Naive B cell (primary cell): ENCODE measurements at regions not wholly inside any gene's neighbourhood (a gene's known extent, or its start where the extent isn't known, plus 50 kb on each side); places are given as distances from the start of the nearest gene placed in this dataset.
"Not testable (repeated sequence)": the region's sequence is repeated elsewhere in the genome, so short reads cannot be mapped to it uniquely, and the experiment has no call there.

Source experiments
- ATAC-seq, 2 donors: fragments of 150-1000 bp; cut with Tn5 transposase; 2 replicates each; pipeline ENCODE4 v1.10.0; 2021; ENCODE audit warnings: low read depth in 2 of 2, mild to moderate bottlenecking in 2 of 2, moderate library complexity in 2 of 2
- DNase-seq: peaks from one replicate; pipeline ENCODE4 v3.0.0; 2022
- H3K27ac Mint-ChIP-seq, 6 donors: one replicate each; pipeline ENCODE4 v1.8.0; 2020 to 2022; ENCODE audit warnings: mild to moderate bottlenecking in 6 of 6, mixed read lengths in 6 of 6, moderate library complexity in 5 of 6, inconsistent platforms in 2 of 6
- H3K27me3 Mint-ChIP-seq, 3 donors: one replicate each; pipeline ENCODE4 v1.8.0; 2021 to 2022; ENCODE audit warnings: mixed read lengths in 3 of 3, mild to moderate bottlenecking in 1 of 3
- H3K36me3 Mint-ChIP-seq, 2 donors: one replicate each; pipeline ENCODE4 v1.8.0; 2020 to 2022; ENCODE audit warnings: mixed read lengths in 2 of 2, inconsistent platforms in 1 of 2, mild to moderate bottlenecking in 1 of 2
- H3K4me1 Mint-ChIP-seq, 3 donors: one replicate each; pipeline ENCODE4 v1.8.0; 2020 to 2022; ENCODE audit warnings: mixed read lengths in 3 of 3, inconsistent platforms in 1 of 3, mild to moderate bottlenecking in 1 of 3, moderate library complexity in 1 of 3
- H3K4me3 Mint-ChIP-seq, 8 donors: one replicate each; pipeline ENCODE4 v1.8.0; 2020 to 2022; ENCODE audit warnings: mild to moderate bottlenecking in 8 of 8, mixed read lengths in 8 of 8, moderate library complexity in 8 of 8, inconsistent platforms in 2 of 8
- H3K9me3 Mint-ChIP-seq, 7 donors: one replicate each; pipeline ENCODE4 v1.8.0; 2020 to 2022; ENCODE audit warnings: mixed read lengths in 7 of 7, mild to moderate bottlenecking in 5 of 7, inconsistent platforms in 2 of 7, moderate library complexity in 1 of 7

DNA sequence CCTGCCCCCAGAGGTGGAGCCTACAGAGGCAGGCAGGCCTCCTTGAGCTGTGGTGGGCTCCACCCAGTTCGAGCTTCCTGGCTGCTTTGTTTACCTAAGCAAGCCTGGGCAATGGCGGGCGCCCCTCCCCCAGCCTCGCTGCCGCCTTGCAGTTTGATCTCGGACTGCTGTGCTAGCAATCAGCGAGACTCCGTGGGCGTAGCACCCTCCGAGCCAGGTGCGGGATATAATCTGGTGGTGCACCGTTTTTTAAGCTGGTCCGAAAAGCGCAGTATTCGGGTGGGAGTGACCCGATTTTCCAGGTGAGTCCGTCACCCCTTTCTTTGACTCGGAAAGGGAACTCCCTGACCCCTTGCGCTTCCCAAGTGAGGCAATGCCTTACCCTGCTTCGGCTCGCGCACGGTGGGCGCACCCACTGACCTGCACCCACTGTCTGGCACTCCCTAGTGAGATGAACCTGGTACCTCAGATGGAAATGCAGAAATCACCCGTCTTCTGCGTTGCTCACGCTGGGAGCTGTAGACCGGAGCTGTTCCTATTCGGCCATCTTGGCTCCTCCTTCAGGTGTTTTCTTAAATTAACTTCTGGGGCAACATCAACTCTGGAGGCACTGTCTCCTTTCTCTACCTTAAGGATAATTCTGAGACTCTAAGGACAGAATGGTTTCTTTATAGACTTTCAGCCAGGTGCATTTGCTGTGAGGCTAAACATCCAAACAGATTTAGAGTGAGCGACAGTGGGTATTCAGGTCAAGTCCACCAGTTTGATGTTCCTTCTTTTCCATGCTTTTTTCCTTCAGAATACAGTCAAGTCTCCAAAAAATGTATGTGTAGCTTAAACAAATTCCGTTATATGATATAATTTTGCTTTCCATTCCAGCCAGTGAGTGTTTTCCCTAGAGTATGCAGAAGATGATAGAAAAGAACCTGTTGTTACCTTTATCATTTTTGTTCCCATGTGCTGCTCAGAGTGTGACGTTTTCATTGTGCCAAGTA is 170.8 kb downstream of the KCNRG start:
- H3K27me3 Mint-ChIP-seq, H3K27ac Mint-ChIP-seq, H3K36me3 Mint-ChIP-seq, DNase-seq, H3K4me1 Mint-ChIP-seq, ATAC-seq, H3K4me3 Mint-ChIP-seq, H3K9me3 Mint-ChIP-seq: not testable (repeated sequence)

DNA sequence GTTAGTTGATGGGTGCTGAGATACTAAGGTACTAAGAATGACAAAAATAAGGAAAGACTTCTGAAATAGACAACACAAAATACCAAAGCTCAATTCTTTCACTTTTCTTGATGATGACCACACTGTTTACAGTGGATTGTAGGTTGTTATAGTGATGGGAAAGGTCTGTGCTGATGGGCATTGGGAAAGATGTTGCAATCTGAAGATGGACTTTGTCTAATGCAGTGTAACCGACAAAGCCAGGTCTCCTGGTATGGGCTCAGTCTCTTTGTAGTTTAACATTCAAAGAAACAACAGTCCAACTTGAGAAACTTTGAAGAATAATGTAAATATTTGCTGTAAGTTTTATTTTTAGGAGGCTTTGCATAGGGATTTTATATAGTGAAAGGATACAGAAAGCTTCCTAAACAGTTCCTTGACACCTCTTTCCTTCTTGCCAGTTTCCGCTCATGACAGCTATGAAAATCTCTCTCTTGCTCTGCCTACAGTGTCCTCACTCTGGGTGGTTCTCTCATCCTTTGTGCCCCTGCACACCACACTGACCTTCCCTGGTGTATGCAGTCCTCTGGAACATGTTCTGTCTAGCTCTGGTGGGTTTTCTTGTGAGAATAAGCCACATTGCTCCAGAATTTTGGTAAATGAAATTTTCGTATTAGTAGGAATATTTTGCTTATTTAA is 172.2 kb downstream of the KCNRG start:
- Mint-ChIP-seq H3K4me3 (no peak overlapping the region), H3K27ac (no peak overlapping the region), H3K36me3 (no peaks in the 10 kb centered on the region), H3K27me3 (no peaks in the 10 kb centered on the region), H3K9me3 (peaks cover 0 to 4% (median 0%) of the 10 kb centered on the region in 7 donors), H3K4me1 (no peaks in the 10 kb centered on the region)
- DNase-seq (no peak), ATAC-seq (no peak)

DNA sequence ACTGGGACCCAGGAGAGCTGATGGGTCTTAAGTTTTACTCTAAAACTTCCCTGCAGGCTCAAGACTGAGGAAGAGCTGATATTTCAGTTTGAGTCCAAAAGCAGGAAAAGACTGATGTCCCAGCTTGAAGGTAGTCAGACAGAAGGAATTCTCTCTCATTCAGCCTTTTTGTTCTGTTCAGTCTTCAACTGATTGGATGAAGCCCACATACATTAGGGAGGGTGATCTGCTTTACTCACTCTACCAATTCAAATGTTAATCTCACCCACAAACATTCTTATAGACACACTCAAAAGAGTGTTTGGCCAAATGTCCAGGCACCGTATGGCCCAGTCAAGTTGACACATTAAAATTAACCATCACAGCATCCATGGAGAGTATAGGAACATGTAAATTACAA is 173.5 kb downstream of the KCNRG start:
- DNase-seq (no peak), ATAC-seq (no peak)
- no peaks in the 10 kb centered on the region for H3K27me3 Mint-ChIP-seq
- H3K9me3 Mint-ChIP-seq, result peaks cover 0 to 4% (median 0%) of the 10 kb centered on the region in 7 donors
- no peaks in the 10 kb centered on the region for H3K36me3 Mint-ChIP-seq
- no peak overlapping the region for H3K4me3 Mint-ChIP-seq
- no peak overlapping the region for H3K27ac Mint-ChIP-seq
- H3K4me1 Mint-ChIP-seq, result no peaks in the 10 kb centered on the region

DNA sequence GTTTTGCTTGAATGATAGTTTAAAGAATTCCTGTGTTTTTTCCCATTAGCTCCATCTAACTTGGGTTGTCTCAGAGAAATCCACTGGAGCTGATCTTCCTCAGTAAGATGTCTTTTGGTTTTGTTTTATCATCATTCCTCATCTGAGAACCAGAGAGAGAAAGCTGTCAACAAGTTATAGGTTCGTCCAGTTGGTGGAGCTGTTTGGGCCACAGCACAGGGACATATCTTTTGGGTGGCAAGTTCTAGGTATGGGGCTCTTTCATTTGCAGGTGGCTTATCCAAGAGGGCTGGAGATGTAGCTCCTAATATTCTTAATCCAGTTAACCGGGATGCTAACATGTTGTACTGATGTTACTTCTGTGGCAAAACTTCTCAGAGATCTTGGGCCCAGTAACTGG is 174.2 kb downstream of the KCNRG start:
- H3K9me3 Mint-ChIP-seq, result peaks cover 0 to 4% (median 0%) of the 10 kb centered on the region in 7 donors
- no peaks in the 10 kb centered on the region for H3K36me3 Mint-ChIP-seq
- H3K27ac Mint-ChIP-seq, result no peak overlapping the region
- no peak for ATAC-seq
- DNase-seq, result no peak
- no peak overlapping the region for H3K4me3 Mint-ChIP-seq
- no peaks in the 10 kb centered on the region for H3K27me3 Mint-ChIP-seq
- H3K4me1 Mint-ChIP-seq, result no peaks in the 10 kb centered on the region

DNA sequence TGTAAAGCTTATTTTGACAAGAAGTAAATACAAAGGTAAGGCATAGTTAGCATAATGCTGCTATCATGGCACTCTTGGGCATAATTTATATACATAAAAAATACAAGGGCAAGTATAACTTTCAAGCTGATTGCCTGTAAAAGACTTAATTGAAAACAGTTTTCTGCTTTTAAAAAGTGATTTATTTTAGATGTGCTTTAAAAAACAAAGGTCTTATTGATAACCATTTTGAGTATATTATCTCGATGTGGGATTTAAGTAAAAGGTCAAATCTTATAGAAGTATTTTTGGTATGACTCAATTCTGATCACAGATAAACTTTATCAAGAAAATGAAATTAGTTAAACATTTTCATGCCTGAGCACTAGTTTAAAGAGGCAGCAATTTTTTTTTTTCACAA is 175.8 kb downstream of the KCNRG start:
- Mint-ChIP-seq H3K27me3 (peaks cover 0 to 3% (median 0%) of the 10 kb centered on the region in 3 donors), H3K36me3 (no peaks in the 10 kb centered on the region), H3K27ac (no peak overlapping the region), H3K4me1 (no peaks in the 10 kb centered on the region), H3K4me3 (no peak overlapping the region), H3K9me3 (peaks cover 0 to 2% (median 0%) of the 10 kb centered on the region in 7 donors)
- DNase-seq (no peak), ATAC-seq (no peak)

DNA sequence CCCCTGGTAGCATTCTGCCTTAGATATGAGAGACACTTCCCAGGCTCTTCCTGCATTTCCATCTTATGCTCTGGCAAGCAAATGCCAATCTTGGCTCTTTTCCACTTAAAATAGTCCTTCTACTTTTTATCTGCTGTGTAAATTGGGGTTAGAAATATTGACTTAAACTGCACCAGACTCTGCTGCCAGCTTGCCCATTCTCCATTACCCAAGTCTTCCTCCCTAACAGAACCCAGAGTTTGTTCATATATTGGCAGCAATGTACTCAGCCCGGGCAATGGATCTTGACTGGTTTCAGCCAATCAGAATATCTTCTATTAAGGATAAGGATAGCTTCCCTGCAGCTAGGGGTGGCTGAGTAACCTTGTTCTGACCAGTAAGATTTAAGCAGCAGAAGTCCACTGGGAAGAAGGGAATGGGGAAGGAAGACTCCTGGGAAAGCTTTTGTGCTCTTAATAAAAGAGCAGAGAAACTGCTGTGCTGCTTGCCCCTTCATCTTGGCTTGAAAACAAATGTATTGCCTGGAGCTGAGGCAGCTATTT is 177.1 kb downstream of the KCNRG start:
- Mint-ChIP-seq H3K4me1 (no peaks in the 10 kb centered on the region), H3K9me3 (no peaks in the 10 kb centered on the region), H3K27me3 (peaks cover 0 to 3% (median 0%) of the 10 kb centered on the region in 3 donors), H3K36me3 (no peaks in the 10 kb centered on the region), H3K4me3 (peak overlapping the region in 1 of 8 donors; percentile 57), H3K27ac (no peak overlapping the region)
- ATAC-seq, result no peak
- no peak for DNase-seq

DNA sequence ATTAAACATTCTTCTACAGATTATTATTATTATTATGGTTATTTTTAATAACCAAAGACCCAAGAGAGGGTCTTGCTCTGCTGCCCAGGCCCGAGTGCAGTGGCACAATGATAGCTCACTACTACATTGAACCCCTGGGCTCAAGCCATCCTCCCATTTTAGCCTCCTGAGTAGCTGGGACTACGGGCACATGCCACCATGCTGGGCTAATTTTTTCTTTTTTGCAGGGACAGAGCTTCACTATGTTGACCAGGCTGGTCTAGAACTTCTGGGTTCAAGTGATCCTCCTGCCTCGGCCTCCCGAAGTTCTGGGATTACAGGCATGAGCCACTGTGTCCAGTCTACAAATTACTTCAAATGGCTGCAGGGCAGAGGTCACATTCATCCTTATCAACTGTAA is 179.8 kb downstream of the KCNRG start:
- no peaks in the 10 kb centered on the region for H3K4me1 Mint-ChIP-seq
- H3K9me3 Mint-ChIP-seq, result no peaks in the 10 kb centered on the region
- ATAC-seq (no peak), DNase-seq (no peak)
- H3K4me3 Mint-ChIP-seq, result no peak overlapping the region
- H3K27ac Mint-ChIP-seq, result no peak overlapping the region
- H3K27me3 Mint-ChIP-seq, result peaks cover 0 to 3% (median 0%) of the 10 kb centered on the region in 3 donors
- H3K36me3 Mint-ChIP-seq, result no peaks in the 10 kb centered on the region

DNA sequence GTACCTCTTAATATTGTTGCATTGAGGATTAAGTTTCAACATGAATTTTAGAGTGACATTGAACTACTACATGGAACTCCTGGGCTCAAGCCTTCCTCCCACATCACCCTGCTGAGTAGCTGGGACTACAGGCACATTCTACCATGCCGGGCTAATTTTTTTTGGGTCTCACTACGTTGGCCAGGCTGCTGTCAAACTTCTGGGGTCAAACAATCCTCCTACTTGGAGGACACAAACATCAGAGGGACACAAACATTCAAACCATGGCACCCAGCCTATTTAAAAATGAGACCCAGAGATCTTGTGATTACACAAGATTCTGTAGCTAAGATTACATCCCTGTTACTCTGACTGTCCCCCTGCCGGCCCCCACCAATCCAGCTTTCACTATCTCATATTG is 180.9 kb downstream of the KCNRG start:
- no peak overlapping the region for H3K27ac Mint-ChIP-seq
- no peak overlapping the region for H3K4me3 Mint-ChIP-seq
- no peak for DNase-seq
- H3K4me1 Mint-ChIP-seq, result no peaks in the 10 kb centered on the region
- no peak for ATAC-seq
- H3K9me3 Mint-ChIP-seq, result no peaks in the 10 kb centered on the region
- H3K27me3 Mint-ChIP-seq, result peaks cover 0 to 3% (median 0%) of the 10 kb centered on the region in 3 donors
- no peaks in the 10 kb centered on the region for H3K36me3 Mint-ChIP-seq

DNA sequence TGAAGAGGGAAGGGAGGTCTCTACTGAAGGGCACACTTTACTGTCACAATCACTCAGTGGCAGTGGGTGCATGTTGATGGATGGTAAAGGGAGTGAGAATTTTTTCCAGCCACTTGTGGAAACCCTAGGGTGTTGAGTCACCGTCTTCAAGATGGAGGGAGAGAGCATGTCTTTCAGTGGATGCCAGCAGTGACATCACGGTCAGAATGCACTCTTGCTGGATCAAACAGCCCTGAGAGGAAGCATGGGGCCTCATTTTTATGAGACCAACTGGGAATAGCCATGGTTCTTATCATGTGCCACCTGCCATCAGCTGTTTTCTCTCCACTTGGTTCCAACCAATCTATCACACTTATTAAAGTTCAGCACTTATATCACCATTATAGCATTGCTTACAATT is 182.5 kb downstream of the KCNRG start:
- Mint-ChIP-seq H3K4me1 (no peaks in the 10 kb centered on the region), H3K9me3 (no peaks in the 10 kb centered on the region), H3K27ac (no peak overlapping the region), H3K27me3 (peaks cover 0 to 3% (median 0%) of the 10 kb centered on the region in 3 donors), H3K4me3 (no peak overlapping the region), H3K36me3 (no peaks in the 10 kb centered on the region)
- ATAC-seq, result no peak
- DNase-seq, result no peak

DNA sequence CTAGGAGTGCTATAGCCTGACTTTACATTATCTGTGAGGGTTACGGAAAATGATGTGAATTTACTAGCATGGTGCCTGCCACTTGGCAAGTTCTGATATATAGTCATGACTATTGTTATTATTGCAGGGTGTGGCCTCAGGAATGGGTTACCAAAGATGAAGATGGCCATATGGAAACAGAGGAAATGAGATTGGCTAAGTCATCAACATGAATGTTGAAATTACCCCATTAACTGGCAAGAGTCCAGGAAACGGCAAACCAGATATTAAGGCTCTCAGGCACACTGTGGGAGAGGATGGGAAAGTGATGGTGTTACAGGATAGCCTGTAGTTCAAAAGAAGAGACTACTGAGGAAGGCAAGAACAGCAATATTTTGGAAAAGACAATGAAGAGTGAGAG is 183.3 kb downstream of the KCNRG start:
- Mint-ChIP-seq H3K27ac (no peak overlapping the region), H3K9me3 (no peaks in the 10 kb centered on the region), H3K4me3 (no peak overlapping the region), H3K27me3 (peaks cover 0 to 3% (median 0%) of the 10 kb centered on the region in 3 donors), H3K36me3 (no peaks in the 10 kb centered on the region), H3K4me1 (no peaks in the 10 kb centered on the region)
- ATAC-seq (no peak), DNase-seq (no peak)

DNA sequence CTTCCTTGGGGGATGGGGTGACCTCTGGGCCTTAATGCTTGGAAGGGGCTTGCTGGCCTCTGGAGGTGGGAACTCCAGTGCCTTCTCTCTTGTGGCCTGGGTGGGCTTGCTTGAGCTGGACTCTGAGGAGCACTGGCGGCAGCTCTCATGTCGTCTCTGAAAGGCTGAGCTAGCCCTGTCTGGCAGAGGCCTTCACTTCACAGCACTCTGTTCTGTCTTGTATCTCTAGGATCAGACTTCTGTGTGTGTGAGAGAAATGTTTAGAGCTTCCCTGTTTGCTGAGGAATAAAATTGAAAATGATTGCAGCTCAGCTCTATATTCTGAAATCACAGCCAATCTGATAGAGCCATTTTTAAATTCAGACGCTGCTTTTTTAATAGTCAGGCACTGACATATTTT is 185.3 kb downstream of the KCNRG start:
- H3K9me3 Mint-ChIP-seq, result no peaks in the 10 kb centered on the region
- no peaks in the 10 kb centered on the region for H3K36me3 Mint-ChIP-seq
- no peak for DNase-seq
- no peak overlapping the region for H3K4me3 Mint-ChIP-seq
- ATAC-seq, result no peak
- H3K4me1 Mint-ChIP-seq, result no peaks in the 10 kb centered on the region
- peak overlapping the region in 1 of 6 donors; percentile 34 for H3K27ac Mint-ChIP-seq
- H3K27me3 Mint-ChIP-seq, result peaks cover 0 to under 1% (median 0%) of the 10 kb centered on the region in 3 donors

DNA sequence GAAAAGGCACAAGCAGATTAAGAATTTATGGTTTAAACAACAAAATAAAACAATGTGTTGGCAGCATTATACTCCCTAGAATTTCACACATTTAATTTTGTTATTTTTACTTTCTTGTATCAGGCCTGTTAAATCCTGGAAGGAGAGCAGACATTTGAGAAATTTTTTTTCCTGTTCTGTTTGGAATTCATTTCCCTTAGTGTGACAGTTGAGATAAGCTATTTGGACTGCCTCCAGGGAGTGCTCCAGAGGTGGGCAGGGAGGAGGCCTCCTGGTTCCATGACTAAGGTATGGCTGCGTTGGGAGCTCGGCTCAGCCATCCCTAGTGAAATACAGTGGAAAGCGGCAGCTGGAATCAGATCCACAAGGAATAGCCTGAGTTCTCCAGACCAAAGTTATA is 185.7 kb downstream of the KCNRG start:
- no peaks in the 10 kb centered on the region for H3K4me1 Mint-ChIP-seq
- no peaks in the 10 kb centered on the region for H3K27me3 Mint-ChIP-seq
- no peak for DNase-seq
- no peaks in the 10 kb centered on the region for H3K9me3 Mint-ChIP-seq
- no peak overlapping the region for H3K27ac Mint-ChIP-seq
- ATAC-seq, result no peak
- no peak overlapping the region for H3K4me3 Mint-ChIP-seq
- no peaks in the 10 kb centered on the region for H3K36me3 Mint-ChIP-seq

DNA sequence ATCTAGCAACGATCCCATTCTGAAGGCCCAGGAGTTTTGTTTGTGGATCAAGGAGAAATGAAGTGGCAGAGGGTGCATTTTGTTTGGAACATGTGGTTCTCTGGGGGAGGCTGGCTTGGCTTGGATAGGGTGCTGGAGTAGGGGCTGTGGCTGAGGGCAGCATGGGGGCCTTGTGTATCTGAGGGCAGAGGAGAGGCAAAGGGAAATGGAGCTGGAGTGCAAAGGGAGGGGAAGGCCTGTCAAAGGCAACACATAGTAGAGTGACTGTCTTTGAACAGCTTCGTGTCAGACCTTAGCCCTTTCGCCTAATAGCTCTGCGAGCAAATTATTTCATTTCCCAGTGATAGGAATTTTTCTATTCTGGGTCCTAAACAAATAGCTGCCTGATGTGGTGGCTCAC is 187.2 kb downstream of the KCNRG start:
- ATAC-seq, result no peak
- Mint-ChIP-seq H3K9me3 (no peaks in the 10 kb centered on the region), H3K36me3 (no peaks in the 10 kb centered on the region), H3K27me3 (no peaks in the 10 kb centered on the region), H3K4me1 (no peaks in the 10 kb centered on the region), H3K4me3 (no peak overlapping the region), H3K27ac (no peak overlapping the region)
- DNase-seq, result no peak
